Cardiac fibroblast (primary cell): ENCODE measurements at regions not wholly inside any gene's neighbourhood (a gene's known extent, or its start where the extent isn't known, plus 50 kb on each side); places are given as distances from the start of the nearest gene placed in this dataset.

Experiments
- DNase-seq, 2 donors: peaks; one replicate each; pipeline versions ENCODE4 v3.0.0 to v3.0.0-alpha.2; 2010; ENCODE audit warnings: low read depth in 2 of 2
- H3K4me3 ChIP-seq, 2 donors: replicated peaks in 1 of 2; 1 replicate in 1 of 2; 2 replicates in 1 of 2; pipeline ENCODE4 v1.5.1; 2011; ENCODE audit warnings: low read depth in 2 of 2, low read length in 2 of 2, mild to moderate bottlenecking in 2 of 2, moderate library complexity in 1 of 2
- CTCF ChIP-seq: IDR thresholded peaks from one replicate; pipeline ENCODE4 v1.5.1; 2011; ENCODE audit warnings: low read depth, mild to moderate bottlenecking, low read length, inconsistent platforms

- H3K4me3 ChIP-seq = no peak overlapping the region
- peak; percentile 40 to 63 for DNase-seq
- no peak for TF ChIP-seq CTCF
Measured at GRCh38 chr4:53905276-53905940, 159.0 kb downstream of the CHIC2 start.

DNA sequence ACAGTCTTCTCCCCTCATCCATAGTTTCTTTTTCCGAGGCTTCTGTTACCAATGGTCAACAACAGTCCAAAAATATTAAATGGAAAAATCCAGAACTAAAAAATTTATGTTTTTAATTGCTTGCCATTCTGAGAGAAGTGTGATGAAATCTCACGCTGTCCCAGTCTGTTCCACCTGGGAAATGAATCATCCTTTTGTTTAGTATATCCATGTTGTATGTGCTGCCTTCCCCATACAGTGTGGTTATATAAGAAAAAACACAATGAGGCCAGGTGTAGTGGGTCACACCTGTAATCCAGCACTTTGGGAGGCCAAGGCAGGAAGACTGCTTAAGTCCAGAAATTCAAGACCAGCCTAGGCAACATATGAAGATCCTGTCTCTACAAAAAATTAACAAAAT, 161.6 kb downstream of the CHIC2 start:
- no peak overlapping the region for H3K4me3 ChIP-seq
- DNase-seq = peak in 1 of 2 donors; percentile 46
- no peak for TF ChIP-seq CTCF

DNA sequence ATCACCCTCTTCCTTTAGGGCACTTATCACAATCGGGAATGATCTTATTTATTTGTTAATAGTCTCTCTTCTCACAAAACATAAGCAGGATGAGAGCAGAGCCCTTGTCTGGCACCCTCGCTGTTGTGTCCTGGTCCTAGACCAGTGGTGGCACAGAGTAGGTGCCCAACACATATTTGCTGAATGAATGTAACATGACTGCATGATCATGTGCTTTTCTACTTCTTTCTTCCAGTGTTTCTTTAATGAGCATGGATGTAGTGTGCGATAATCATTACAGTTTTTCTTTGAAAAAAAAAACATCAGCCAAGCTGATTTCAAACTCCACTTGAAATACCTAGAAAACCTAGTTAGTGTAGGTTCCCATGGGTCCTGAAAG, 164.1 kb downstream of the CHIC2 start:
- TF ChIP-seq CTCF = no peak
- DNase-seq = no peak
- no peak overlapping the region for H3K4me3 ChIP-seq

- peak; percentile 91 to 94 for DNase-seq
- H3K4me3 ChIP-seq = no peak overlapping the region
Measured at GRCh38 chr4:53899586-53900270, 164.7 kb downstream of the CHIC2 start.

DNA sequence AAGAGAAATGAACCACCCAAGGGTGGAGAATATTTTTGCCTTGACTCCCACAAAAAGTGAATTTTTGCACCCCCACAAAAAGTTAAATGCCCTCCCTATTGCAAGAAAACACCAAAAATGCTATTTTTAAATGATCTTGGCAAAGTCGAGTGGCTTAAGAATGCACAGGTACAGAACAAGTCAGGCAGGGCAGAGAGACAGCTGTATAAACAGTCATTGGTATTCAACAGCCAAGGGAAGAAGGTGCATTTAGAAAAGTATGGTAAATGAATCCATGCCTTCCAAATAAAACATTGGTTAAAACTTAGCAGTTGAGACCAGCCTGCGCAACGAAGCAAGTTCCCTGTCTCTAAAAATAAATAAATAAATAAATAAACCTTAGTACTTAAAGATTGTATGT, 169.3 kb downstream of the CHIC2 start:
- no peak for TF ChIP-seq CTCF
- H3K4me3 ChIP-seq = no peak overlapping the region
- no peak for DNase-seq

More at GRCh38 chr4:53899586-53900270, 164.7 kb downstream of the CHIC2 start:
- TF ChIP-seq CTCF = no peak

GRCh38 chr4:53890461-53890860, 173.9 kb downstream of the CHIC2 start:
- DNase-seq = no peak
- TF ChIP-seq CTCF = no peak
- no peak overlapping the region for H3K4me3 ChIP-seq
